GM12874 (cell line): ENCODE measurements at regions not wholly inside any gene's neighbourhood (a gene's known extent, or its start where the extent isn't known, plus 50 kb on each side); places are given as distances from the start of the nearest gene placed in this dataset.

Experiments used
- TF ChIP-seq, protein P1 (sequence below): IDR thresholded peaks from 2 replicates; pipeline ENCODE4 v1.5.1; 2011; ENCODE audit warnings: low read depth, mild to moderate bottlenecking, control low read depth, low read length, moderate library complexity; ENCODE audit not compliant: insufficient read depth

DNA sequence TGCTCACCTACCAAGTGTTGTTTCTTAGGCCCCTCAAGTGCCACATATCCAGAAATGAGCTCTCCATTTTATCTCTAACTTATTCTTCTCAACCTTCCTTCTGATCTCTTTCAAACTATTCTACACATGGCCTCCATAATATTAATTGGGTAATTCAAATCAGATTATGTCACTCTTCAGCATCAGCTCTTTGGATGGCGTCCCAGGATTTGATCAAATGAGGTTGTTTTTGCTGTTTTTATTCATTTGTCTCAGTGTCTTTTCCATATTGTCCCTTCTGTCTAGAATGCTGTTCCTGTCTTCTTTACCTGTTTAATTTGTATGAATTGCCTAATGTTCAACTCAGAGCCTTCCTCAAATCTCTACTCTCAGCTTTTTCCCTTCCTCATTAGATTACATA lies 234.6 kb upstream of the CXCL12 start:
- TF ChIP-seq, protein P1, sequence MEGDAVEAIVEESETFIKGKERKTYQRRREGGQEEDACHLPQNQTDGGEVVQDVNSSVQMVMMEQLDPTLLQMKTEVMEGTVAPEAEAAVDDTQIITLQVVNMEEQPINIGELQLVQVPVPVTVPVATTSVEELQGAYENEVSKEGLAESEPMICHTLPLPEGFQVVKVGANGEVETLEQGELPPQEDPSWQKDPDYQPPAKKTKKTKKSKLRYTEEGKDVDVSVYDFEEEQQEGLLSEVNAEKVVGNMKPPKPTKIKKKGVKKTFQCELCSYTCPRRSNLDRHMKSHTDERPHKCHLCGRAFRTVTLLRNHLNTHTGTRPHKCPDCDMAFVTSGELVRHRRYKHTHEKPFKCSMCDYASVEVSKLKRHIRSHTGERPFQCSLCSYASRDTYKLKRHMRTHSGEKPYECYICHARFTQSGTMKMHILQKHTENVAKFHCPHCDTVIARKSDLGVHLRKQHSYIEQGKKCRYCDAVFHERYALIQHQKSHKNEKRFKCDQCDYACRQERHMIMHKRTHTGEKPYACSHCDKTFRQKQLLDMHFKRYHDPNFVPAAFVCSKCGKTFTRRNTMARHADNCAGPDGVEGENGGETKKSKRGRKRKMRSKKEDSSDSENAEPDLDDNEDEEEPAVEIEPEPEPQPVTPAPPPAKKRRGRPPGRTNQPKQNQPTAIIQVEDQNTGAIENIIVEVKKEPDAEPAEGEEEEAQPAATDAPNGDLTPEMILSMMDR, result no peak

DNA sequence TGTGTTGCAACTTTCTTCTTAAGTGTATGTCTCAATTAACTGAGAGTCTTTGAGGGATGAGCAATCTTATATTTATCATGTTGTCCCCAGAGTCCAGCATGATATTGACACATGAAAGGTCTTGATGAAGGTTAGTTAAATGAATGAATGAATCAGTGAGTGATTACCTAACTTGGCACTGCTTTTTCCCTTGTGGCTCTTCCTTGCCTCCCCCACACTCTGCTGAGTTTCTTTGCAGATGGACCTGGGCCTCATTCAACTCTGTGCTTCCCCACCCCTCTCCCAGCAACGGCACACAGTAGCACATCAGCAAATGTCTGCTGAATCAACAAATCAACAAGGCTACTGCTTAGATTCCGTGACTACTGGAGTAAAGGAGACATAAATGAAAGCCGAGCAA lies 235.1 kb upstream of the CXCL12 start:
- TF ChIP-seq, protein P1, result no peak

DNA sequence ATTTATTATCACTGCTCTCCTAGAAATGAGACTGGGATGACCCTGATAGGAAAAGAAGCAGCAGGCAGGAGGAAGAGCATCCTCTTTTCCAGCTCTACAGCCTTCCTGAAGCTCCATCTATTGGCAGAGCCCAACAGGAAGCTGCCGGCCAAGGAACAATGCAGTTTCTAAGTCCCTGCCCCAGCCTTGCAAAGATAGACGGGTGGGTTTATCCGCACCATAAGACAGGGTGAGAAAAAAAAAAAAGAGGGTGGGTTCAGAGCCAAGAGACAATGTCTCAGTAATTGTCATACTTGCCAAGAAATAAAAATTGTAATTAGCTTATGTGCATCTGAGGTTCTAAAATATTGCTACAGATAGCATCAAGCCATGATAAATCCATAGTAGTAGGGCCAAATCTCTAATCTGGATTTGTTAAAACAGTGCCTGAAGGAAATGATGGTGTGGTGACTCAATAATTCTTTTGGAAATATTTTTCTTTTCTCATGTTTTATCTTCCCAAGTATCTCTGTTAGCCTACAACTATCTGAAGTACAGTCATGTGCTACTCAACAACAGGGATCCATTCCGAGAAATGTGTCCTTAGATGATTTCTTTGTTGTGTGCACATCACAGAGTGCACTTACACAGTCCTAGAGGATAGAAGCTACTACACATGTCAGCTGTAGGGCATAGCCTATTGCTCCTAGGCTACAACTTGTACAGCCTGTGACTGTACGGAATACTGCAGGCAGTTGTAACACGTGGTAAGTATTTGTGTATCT lies 242.9 kb upstream of the CXCL12 start:
- TF ChIP-seq, protein P1, result no peak

DNA sequence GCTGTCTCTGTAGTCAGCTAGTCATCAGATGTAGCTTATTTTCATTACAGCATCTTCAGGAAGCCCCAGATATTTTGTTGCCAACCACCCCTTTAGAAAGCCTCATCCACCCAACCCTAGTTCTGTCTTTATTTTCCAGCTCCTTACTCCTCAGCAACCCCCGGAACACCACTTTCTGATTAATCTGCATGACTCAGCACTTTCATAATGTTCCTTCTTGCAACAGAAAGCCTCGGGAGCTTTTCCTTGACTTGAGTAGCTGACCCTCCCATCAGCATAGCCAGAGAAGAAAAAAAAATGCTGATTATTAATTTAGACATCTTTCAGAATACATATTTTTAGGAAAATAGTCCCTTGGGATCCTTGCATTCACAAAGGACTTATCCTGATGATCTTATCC lies 244.0 kb upstream of the CXCL12 start:
- TF ChIP-seq, protein P1, result no peak

DNA sequence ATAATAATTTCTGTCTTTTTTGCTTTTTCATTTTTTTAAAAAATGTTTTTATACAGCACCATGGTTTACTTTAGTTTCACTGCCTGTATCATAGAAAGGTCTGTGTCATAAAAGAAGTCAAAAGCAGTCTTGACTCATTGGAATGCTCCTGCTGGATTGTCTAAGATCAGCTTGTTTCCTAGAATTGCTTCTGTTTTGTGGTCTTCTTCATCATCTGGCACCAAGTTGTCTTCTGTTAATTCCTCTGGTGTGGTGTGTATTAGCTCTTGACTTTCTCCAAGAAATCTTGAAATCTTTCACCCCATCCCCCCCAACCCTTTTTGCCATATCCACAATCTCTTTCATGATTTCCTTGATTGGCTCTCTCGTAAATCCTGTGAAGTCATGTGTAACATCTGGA lies 250.3 kb upstream of the CXCL12 start:
- TF ChIP-seq, protein P1, result no peak

DNA sequence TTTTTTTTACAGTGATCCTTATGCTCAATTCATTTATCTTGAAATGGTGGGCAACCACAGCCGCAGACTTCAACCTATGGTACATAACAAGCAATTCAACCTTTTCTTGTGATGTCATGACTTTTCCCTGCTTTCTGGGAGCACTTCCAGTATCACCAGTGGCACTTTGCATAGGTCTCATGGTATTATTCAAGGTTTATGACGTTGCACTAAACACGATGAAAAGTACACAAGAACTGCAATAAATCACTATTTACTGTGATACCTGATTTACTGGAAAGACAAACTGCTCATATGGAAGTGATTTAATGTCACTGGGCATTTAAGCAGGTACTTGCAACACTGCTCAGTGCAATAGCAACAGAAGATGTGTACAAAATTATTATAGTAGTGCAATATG lies 251.7 kb upstream of the CXCL12 start:
- TF ChIP-seq, protein P1, result no peak

DNA sequence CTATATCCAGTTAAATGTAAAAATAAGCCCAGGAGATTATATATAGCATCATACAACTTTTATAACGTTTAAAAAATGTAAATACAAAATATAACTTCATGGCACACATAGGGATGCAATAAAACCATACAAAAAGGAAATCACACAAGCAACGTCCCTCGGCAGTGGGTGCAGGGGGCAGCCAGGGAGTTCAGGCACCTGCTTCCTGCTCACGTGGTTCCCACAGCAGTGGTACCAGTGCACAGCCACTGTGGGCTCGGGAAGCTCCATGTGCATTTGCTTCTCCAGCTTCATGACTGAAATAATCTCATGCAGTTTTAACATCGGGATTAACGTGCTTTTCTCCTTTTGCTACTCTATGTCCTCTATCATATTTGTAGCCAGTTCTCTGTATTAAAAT lies 255.5 kb upstream of the CXCL12 start:
- TF ChIP-seq, protein P1, result no peak
